CD14-positive monocyte (primary cell): ENCODE measurements at regions not wholly inside any gene's neighbourhood (a gene's known extent, or its start where the extent isn't known, plus 50 kb on each side); places are given as distances from the start of the nearest gene placed in this dataset.
"Not testable (repeated sequence)": the region's sequence is repeated elsewhere in the genome, so short reads cannot be mapped to it uniquely, and the experiment has no call there.

Experiments used
- DNase-seq, 3 donors: peaks; one replicate each; pipeline ENCODE4 v3.0.0-alpha.2; 2011 to 2022
- H2AFZ ChIP-seq: 2 replicates; pipeline ENCODE4 v1.6.0; 2012; ENCODE audit warnings: mild to moderate bottlenecking, low read depth, low read length, inconsistent platforms; ENCODE audit not compliant: insufficient read depth, poor library complexity, severe bottlenecking
- H3K27ac ChIP-seq, 2 donors: 1 replicate in 1 of 2; 2 replicates in 1 of 2; pipeline ENCODE4 v1.5.1; 2012 to 2013; ENCODE audit warnings: low read length in 2 of 2, control low read depth in 1 of 2, inconsistent platforms in 1 of 2, low read depth in 1 of 2, mild to moderate bottlenecking in 1 of 2
- H3K27me3 ChIP-seq, 2 donors: one replicate each; pipeline versions ENCODE4 v1.6.0 to v1.6.1; 2011 to 2013; ENCODE audit warnings: low read length in 2 of 2; ENCODE audit not compliant: control insufficient read depth in 2 of 2, insufficient read depth in 2 of 2
- H3K36me3 ChIP-seq, 2 donors: replicated peaks in 1 of 2; 1 replicate in 1 of 2; 2 replicates in 1 of 2; pipeline versions ENCODE4 v1.5.1 to v1.6.1; 2012 to 2013; ENCODE audit warnings: low read length in 2 of 2, control low read depth in 1 of 2, inconsistent platforms in 1 of 2, mild to moderate bottlenecking in 1 of 2; ENCODE audit not compliant: insufficient read depth in 2 of 2, control insufficient read depth in 1 of 2
- H3K4me1 ChIP-seq, 2 donors: 1 replicate in 1 of 2; 2 replicates in 1 of 2; pipeline versions ENCODE4 v1.5.1 to v1.6.1; 2012 to 2013; ENCODE audit warnings: low read length in 2 of 2, control low read depth in 1 of 2, inconsistent platforms in 1 of 2, mild to moderate bottlenecking in 1 of 2, moderate library complexity in 1 of 2; ENCODE audit not compliant: insufficient read depth in 2 of 2, control insufficient read depth in 1 of 2
- H3K4me2 ChIP-seq: replicated peaks from 2 replicates; pipeline ENCODE3; 2012; ENCODE audit warnings: low read length, moderate library complexity, mild to moderate bottlenecking; ENCODE audit not compliant: poor library complexity, severe bottlenecking; ENCODE audit errors: extremely low read depth
- H3K4me3 ChIP-seq, 3 experiments: fragments of 200-600 bp in 1 of 3; sonication (generic) in 1 of 3; replicated peaks in 1 of 3; 1 replicate in 2 of 3; 2 replicates in 1 of 3; pipeline ENCODE4 v1.5.1; 2011 to 2013; ENCODE audit warnings: low read length in 3 of 3, mild to moderate bottlenecking in 3 of 3, control low read depth in 2 of 3, low read depth in 2 of 3, inconsistent platforms in 1 of 3, moderate library complexity in 1 of 3
- H3K79me2 ChIP-seq: 2 replicates; pipeline ENCODE4 v1.6.0; 2012; ENCODE audit warnings: mild to moderate bottlenecking, control low read depth, inconsistent platforms, low read length, moderate library complexity; ENCODE audit not compliant: insufficient read depth
- H3K9ac ChIP-seq: 2 replicates; pipeline ENCODE4 v1.6.0; 2017; ENCODE audit warnings: low read length, mild to moderate bottlenecking; ENCODE audit not compliant: insufficient read depth, poor library complexity, severe bottlenecking
- H3K9me3 ChIP-seq, 2 donors: replicated peaks in 1 of 2; 1 replicate in 1 of 2; 2 replicates in 1 of 2; pipeline versions ENCODE4 v1.5.1 to v1.6.1; 2012 to 2013; ENCODE audit warnings: low read length in 2 of 2, control low read depth in 1 of 2; ENCODE audit not compliant: control insufficient read depth in 1 of 2, insufficient read depth in 1 of 2
- H4K20me1 ChIP-seq: 2 replicates; pipeline ENCODE4 v1.6.0; 2012; ENCODE audit warnings: mild to moderate bottlenecking, low read length, control low read depth, moderate library complexity; ENCODE audit not compliant: insufficient read depth
- H3K27ac Mint-ChIP-seq, 7 donors: one replicate each; pipeline ENCODE4 v1.8.0; 2020; ENCODE audit warnings: mild to moderate bottlenecking in 7 of 7, mixed read lengths in 7 of 7, moderate library complexity in 6 of 7, inconsistent platforms in 2 of 7
- H3K27me3 Mint-ChIP-seq, 3 donors: one replicate each; pipeline ENCODE4 v1.8.0; 2021 to 2022; ENCODE audit warnings: low read depth in 3 of 3, mild to moderate bottlenecking in 3 of 3, mixed read lengths in 3 of 3, moderate library complexity in 3 of 3, inconsistent platforms in 1 of 3
- H3K36me3 Mint-ChIP-seq, 2 donors: one replicate each; pipeline ENCODE4 v1.8.0; 2020; ENCODE audit warnings: mixed read lengths in 2 of 2, inconsistent platforms in 1 of 2, mild to moderate bottlenecking in 1 of 2
- H3K4me1 Mint-ChIP-seq: one replicate; pipeline ENCODE4 v1.8.0; 2020; ENCODE audit warnings: mild to moderate bottlenecking, mixed read lengths
- H3K4me3 Mint-ChIP-seq, 2 donors: one replicate each; pipeline ENCODE4 v1.8.0; 2020; ENCODE audit warnings: mild to moderate bottlenecking in 2 of 2, mixed read lengths in 2 of 2, moderate library complexity in 1 of 2
- H3K9me3 Mint-ChIP-seq, 7 donors: one replicate each; pipeline ENCODE4 v1.8.0; 2020 to 2022; ENCODE audit warnings: mixed read lengths in 7 of 7, mild to moderate bottlenecking in 6 of 7, moderate library complexity in 6 of 7, inconsistent platforms in 2 of 7
- WGBS: methylation state at CpG from one replicate; pipeline ENCODE4 v1.1.5; 2013; ENCODE audit warnings: missing lambda C conversion rate; ENCODE audit not compliant: insufficient coverage; 5-methylcytosine and 5-hydroxymethylcytosine counted together
- intact Hi-C, 2 donors: fragments of 100-400 bp; cut with micrococcal nuclease; formaldehyde crosslinking; loops; one replicate each; pipeline versions ENCODE4 v1.15.0 to v1.15.1; 2023
- TF ChIP-seq, protein P1 (sequence below): fragments of 200-600 bp; IDR thresholded peaks from one replicate; pipeline ENCODE4 v1.8.0; 2022; ENCODE audit warnings: antibody characterized with exemption, mild to moderate bottlenecking

DNA sequence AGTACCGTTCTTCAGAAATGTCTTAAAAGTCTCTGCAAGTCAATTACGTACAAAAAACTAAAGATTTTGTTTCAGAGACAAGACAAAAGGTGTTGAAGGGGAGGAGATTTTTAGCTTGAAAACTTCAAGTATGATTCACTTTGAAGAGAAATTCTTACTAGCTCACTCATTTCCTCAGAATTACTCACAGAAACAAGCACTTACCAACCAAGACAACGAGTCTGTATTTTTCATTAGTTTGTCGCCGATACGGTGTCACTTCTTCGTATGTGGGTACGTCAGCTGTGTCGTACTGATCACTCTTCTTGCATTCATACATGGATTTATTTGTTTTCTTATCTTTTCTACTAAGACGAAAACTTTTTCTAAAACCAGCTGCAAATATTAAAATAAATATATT, 90.6 kb upstream of the ODAD2 start:
- Mint-ChIP-seq H3K9me3 (peaks cover 0 to 18% (median 6%) of the 10 kb centered on the region in 7 donors), H3K36me3 (peaks cover 63 to 66% of the 10 kb centered on the region in 2 donors), H3K4me1 (peaks cover 11% of the 10 kb centered on the region), H3K27ac (no peak overlapping the region), H3K4me3 (no peak overlapping the region), H3K27me3 (no peaks in the 10 kb centered on the region)
- no peaks in the 10 kb centered on the region for H4K20me1 ChIP-seq
- H3K4me3 ChIP-seq: no peak overlapping the region
- no peak overlapping the region for H3K4me2 ChIP-seq
- H3K9ac ChIP-seq: no peak overlapping the region
- peaks cover 0 to 6% of the 10 kb centered on the region in 2 donors for H3K9me3 ChIP-seq
- peaks cover 30 to 73% of the 10 kb centered on the region in 2 donors for H3K36me3 ChIP-seq
- intact Hi-C loops: no loop called here
- H2AFZ ChIP-seq: no peak overlapping the region
- H3K27ac ChIP-seq: no peak overlapping the region
- TF ChIP-seq, protein P1, sequence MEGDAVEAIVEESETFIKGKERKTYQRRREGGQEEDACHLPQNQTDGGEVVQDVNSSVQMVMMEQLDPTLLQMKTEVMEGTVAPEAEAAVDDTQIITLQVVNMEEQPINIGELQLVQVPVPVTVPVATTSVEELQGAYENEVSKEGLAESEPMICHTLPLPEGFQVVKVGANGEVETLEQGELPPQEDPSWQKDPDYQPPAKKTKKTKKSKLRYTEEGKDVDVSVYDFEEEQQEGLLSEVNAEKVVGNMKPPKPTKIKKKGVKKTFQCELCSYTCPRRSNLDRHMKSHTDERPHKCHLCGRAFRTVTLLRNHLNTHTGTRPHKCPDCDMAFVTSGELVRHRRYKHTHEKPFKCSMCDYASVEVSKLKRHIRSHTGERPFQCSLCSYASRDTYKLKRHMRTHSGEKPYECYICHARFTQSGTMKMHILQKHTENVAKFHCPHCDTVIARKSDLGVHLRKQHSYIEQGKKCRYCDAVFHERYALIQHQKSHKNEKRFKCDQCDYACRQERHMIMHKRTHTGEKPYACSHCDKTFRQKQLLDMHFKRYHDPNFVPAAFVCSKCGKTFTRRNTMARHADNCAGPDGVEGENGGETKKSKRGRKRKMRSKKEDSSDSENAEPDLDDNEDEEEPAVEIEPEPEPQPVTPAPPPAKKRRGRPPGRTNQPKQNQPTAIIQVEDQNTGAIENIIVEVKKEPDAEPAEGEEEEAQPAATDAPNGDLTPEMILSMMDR: no peak
- DNase-seq: no peak
- no peaks in the 10 kb centered on the region for H3K79me2 ChIP-seq
- 77% methylated on average over 4 of the region's 10 CpGs for WGBS
- H3K27me3 ChIP-seq: no peaks in the 10 kb centered on the region
- peaks cover 3 to 10% of the 10 kb centered on the region in 2 donors for H3K4me1 ChIP-seq

DNA sequence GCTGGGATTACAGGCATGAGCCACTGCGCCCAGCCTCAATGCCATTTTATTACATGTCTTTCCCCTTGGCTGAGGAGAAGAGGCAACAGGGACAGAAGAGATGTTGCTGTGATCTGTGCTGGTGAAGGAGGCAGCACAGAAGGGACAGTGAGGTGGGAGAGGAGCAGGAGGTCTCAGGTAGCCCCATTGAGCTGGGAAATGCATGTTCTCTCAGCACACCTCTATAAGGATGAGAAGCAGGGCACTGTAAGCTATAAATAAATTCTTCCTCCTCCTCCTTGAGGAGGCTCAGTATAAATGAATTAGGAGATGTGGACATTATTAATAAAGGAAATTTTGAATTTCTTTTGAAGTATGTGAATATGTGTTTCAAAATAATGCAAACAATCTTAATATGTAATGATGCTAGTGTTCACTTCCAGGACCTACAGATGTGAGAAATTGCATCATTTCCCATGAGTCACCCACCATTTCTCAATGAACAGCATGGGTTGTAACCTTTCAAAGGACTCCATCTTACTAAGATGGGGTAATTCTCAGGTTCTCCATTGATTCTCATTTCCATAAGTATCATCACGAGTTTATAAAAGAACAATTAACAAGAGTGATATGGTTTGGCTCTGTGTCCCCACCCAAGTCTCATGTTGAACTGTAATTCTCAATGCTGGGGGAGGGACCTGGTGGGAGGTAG, 88.9 kb upstream of the ODAD2 start:
- Histone ChIP-seq H3K27me3 (no peaks in the 10 kb centered on the region), H2AFZ (no peak overlapping the region), H3K36me3 (peaks cover 35 to 82% of the 10 kb centered on the region in 2 donors), H3K9me3 (peaks cover 0 to 6% of the 10 kb centered on the region in 2 donors), H3K4me2 (no peak overlapping the region), H3K4me1 (peaks cover 3 to 10% of the 10 kb centered on the region in 2 donors), H3K9ac (no peak overlapping the region), H4K20me1 (no peaks in the 10 kb centered on the region), H3K79me2 (no peaks in the 10 kb centered on the region), H3K27ac (peak overlapping the region in 1 of 2 donors; percentile 62), H3K4me3 (no peak overlapping the region)
- no CpG with 5 or more reads among the region's 2 CpGs for WGBS
- intact Hi-C loops: no loop called here
- peaks cover 0 to 18% (median 6%) of the 10 kb centered on the region in 7 donors for H3K9me3 Mint-ChIP-seq
- no peaks in the 10 kb centered on the region for H3K27me3 Mint-ChIP-seq
- peaks cover 66 to 76% of the 10 kb centered on the region in 2 donors for H3K36me3 Mint-ChIP-seq
- peak; percentile 77 to 87 (median 86) for DNase-seq
- TF ChIP-seq, protein P1: no peak
- H3K27ac Mint-ChIP-seq: peak overlapping the region; percentile 72 to 91 (median 81)
- H3K4me3 Mint-ChIP-seq: no peak overlapping the region
- peaks cover 11% of the 10 kb centered on the region for H3K4me1 Mint-ChIP-seq

DNA sequence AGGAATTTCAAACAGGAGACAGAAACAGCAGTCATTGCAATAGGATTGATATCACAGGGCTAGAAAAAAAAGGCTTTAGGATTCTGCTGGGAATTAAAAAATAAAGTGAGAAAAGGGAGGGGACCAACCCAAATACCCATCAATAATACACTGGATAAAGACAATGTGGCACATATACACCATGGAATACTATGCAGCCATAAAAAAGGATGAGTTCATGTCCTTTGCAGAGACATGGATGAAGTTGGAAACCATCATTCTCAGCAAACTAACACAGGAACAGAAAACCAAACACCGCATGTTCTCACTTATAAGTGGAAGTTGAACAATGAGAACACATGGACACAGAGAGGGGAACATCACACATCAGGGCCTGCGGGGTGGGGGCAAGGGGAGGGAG, 86.9 kb upstream of the ODAD2 start:
- H3K27me3 ChIP-seq, intact Hi-C loops, H3K9me3 ChIP-seq, H4K20me1 ChIP-seq, H3K4me2 ChIP-seq, DNase-seq, H3K27me3 Mint-ChIP-seq, H2AFZ ChIP-seq, H3K4me3 Mint-ChIP-seq, H3K4me3 ChIP-seq, H3K79me2 ChIP-seq, H3K9ac ChIP-seq, H3K27ac ChIP-seq: not testable (repeated sequence)
- H3K36me3 Mint-ChIP-seq: peaks cover 67 to 78% of the 10 kb centered on the region in 2 donors
- H3K27ac Mint-ChIP-seq: peak overlapping the region in 1 of 7 donors; percentile 47
- Histone ChIP-seq H3K36me3 (peaks cover 38 to 91% of the 10 kb centered on the region in 2 donors), H3K4me1 (peaks cover 3 to 10% of the 10 kb centered on the region in 2 donors)
- H3K4me1 Mint-ChIP-seq: peaks cover 11% of the 10 kb centered on the region
- no CpG with 5 or more reads among the region's 2 CpGs for WGBS
- peaks cover 0 to 18% (median 6%) of the 10 kb centered on the region in 7 donors for H3K9me3 Mint-ChIP-seq
